Right ventricle myocardium inferior (tissue), 1 donor: ENCODE measurements at regions not wholly inside any gene's neighbourhood (a gene's known extent, or its start where the extent isn't known, plus 50 kb on each side); places are given as distances from the start of the nearest gene placed in this dataset.
A peak's percentile ranks its signal among the peaks of the same experiment; 100 is the strongest.

Experiments used
- ATAC-seq: fragments of 200-7000 bp; cut with Tn5 transposase; one replicate; pipeline ENCODE4 v1.9.1; 2020; ENCODE audit warnings: mild to moderate bottlenecking, moderate library complexity
- DNase-seq: peaks from one replicate; pipeline ENCODE4 v3.0.0; 2021; ENCODE audit errors: missing footprints
- intact Hi-C: fragments of 100-400 bp; cut with DNase I; formaldehyde crosslinking; loops from one replicate; pipeline ENCODE4 v1.11.0; 2022
- donor health status: DM: no; HTN: yes; CAD: no; lungs with severe emphysema.

DNA sequence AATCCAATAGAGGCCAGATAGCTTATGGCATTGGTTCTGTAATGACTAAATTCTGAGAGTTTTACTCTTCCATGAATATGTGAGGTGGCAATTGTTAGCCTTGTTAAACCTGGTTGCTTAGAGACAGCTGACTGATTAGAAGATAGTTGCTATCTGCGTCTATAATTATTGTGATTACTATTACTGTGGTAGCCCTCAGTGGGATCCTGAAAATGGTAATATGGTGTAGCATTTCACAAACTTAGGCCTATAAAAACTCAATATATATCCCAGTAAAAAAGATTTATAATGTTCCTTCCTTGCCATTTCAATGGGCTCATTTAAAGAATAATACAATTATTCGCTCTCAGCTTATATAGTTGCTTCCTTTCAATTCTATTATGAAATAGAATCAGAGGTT, 405.8 kb upstream of the CDH2 start:
- intact Hi-C loops: no loop called here
- ATAC-seq: no peak
- no peak for DNase-seq

GRCh38 chr18:28581521-28582071, 404.7 kb upstream of the CDH2 start:
- ATAC-seq (no peak), DNase-seq (no peak)
- intact Hi-C loops: no loop called here

GRCh38 chr18:28576941-28577340, 400.0 kb upstream of the CDH2 start:
- ATAC-seq (no peak), DNase-seq (no peak)
- intact Hi-C loops: no loop called here

GRCh38 chr18:28575123-28575522, 398.2 kb upstream of the CDH2 start:
- no peak for DNase-seq
- ATAC-seq: no peak
- intact Hi-C loops: no loop called here

DNA sequence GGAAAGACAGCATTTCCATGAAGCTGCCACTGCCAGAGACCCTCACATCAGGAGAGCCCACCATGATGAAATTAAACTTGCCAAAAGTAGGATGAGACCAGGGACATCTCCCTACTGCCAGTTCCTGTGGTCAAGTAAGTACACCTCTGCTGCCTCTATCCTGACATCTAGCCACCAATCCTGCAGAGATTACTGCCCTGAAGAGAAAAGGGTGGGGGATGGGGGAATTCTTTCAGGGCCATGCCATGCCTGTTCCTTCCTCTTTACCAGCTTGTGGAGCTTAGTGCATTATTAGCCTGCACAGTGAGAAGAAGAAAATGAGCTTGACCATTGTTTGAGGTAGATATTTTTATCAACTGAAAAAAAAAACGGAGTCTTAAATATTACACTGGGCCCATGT, 397.2 kb upstream of the CDH2 start:
- ATAC-seq: no peak
- DNase-seq: no peak
- intact Hi-C loops: no loop called here

DNA sequence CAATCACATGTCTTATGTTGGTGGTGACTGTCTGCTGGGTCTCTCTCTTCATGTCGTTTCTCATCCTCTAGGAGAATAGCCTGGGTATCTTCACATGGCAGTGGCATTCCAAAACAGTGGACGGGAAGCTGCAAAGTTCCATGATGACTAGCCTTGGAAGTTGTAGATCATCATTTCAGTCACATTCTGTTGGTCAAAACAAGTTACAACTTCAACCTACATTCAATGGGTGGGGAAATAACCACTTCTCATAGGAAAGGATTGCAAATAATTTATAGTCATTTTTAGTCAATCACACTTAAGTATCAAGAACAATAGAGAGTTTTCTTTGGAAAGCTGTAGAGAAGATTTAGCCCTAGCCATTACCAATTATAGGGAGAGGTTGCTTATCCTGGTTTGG, 395.0 kb upstream of the CDH2 start:
- ATAC-seq: no peak
- intact Hi-C loops: no loop called here

GRCh38 chr18:28560331-28560730, 383.4 kb upstream of the CDH2 start:
- DNase-seq: no peak
- intact Hi-C loops: no loop called here
- no peak for ATAC-seq

More for the DNA sequence above, 395.0 kb upstream of the CDH2 start:
- DNase-seq: no peak

DNA sequence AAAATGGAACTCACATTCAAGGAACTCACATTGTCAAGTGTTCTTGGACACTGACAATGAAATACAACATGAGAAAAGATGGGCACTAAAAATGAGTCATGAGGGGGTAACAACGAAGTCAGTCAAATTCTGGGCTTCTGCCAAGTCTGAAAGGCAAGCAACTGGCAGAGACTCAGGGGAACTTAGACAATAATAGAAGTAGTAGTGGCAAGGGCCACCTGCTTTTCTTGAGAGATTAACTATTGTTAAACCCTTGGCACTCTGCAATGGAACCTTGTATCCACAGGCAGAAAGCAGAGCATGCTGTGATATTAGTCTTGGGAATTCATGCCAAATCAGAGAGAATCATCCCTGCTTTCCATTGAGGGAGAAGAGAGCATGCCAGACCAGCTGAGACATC, 382.6 kb upstream of the CDH2 start:
- intact Hi-C loops: no loop called here
- DNase-seq (no peak), ATAC-seq (no peak)

DNA sequence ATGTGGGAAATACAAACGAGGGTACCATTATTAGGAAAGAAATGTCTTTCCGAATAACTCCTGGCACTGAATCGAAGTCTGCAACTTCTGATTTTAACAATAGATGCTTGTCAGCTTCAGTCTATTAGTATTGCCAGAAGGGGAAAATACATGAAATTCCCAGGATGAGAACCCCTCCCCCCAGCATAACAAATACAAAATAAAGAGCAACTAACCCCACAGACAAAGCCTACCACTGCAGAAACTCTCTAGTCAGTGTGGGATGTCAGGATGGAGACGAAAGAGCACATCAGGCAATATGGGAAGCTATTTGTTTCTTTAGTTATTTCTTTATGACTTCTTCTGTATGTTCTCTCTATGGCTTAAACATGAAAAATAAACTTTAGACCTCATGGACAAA, 365.0 kb upstream of the CDH2 start:
- intact Hi-C loops: no loop called here
- ATAC-seq: no peak

DNA sequence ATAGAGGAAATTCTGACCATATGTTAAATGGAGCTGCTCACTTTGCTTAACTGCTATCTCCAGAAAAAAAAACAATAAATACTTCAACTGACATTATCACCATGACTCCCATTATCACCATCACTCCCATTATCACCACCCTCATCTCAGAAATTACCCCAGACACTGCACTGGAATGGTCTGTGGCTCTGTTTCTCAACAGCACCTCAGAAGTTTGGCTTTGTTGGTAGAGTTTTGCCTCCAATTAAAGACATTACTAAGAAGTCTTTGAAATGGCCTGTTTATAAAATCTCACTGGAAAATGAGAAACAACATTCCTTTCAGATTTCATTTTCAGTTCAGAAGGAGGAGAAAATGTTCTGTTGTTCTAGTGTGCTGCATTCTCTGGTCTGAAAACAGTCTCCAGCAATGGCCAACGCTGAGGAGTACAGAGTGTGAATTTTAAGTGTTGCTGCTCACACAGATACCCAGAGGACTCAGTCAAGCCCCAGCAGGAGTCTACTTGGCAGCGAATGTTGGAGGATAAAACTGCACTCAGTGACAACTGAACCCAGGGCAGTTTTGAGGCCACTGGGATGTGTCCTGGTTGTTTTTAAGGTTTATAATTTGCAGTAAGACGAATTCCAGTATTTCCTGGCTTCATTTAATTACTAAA, 364.5 kb upstream of the CDH2 start:
- intact Hi-C loops: no loop called here
- peak; percentile 34 for DNase-seq
- ATAC-seq: peak; percentile 95

More for the DNA sequence above, 365.0 kb upstream of the CDH2 start:
- DNase-seq: no peak

- ATAC-seq: no peak
- intact Hi-C loops: loop anchor here (10.0 kb wide), 1 partner anchor 435 kb away; no protein-coding TSS in a partner anchor
- DNase-seq: no peak
Measured at GRCh38 chr18:28529644-28530043, 352.7 kb upstream of the CDH2 start.

GRCh38 chr18:28526196-28526595, 349.3 kb upstream of the CDH2 start:
- no peak for DNase-seq
- ATAC-seq: no peak
- intact Hi-C loops: loop anchor here (10.0 kb wide), 1 partner anchor 431 kb away; no protein-coding TSS in a partner anchor

DNA sequence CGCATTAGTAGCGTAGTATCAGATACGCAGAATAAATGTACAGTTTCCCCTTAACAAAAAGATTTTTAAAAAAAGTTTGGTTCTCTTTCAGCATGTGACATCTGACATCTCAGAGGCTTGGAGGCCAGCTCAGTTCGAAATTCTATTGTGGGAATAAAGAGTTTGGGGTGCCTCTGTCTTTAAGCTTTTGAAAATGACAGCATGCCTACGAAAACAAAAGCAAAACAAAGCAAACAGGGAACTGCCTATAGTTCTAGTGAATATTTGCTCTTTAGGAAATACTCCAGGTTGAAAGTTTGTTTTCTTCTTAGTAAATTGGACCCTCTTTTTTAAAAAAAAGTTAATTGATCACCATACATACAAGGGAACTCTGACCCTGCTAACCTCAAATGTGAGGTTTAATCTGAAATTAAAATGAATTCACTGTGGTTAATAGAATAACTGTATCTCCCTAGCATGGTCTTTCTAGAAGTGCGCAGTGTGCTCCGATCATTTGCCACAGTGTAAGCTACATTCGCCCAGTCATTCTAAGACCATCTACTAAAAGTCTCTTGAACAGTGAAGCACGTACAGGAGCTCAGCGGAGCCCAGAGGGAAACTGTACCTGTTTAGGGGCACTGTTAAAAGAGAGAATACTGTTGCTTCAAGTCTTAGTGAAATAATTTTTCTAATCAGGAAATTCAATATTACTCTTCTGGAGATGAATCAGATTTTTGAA, 347.0 kb upstream of the CDH2 start:
- DNase-seq: no peak
- intact Hi-C loops: loop anchor here (10.0 kb wide), 1 partner anchor 429 kb away; no protein-coding TSS in a partner anchor
- ATAC-seq: no peak

- no peak for ATAC-seq
- no peak for DNase-seq
- intact Hi-C loops: loop anchor here (10.0 kb wide), 1 partner anchor 427 kb away; no protein-coding TSS in a partner anchor
Measured at GRCh38 chr18:28522236-28522635, 345.3 kb upstream of the CDH2 start.

DNA sequence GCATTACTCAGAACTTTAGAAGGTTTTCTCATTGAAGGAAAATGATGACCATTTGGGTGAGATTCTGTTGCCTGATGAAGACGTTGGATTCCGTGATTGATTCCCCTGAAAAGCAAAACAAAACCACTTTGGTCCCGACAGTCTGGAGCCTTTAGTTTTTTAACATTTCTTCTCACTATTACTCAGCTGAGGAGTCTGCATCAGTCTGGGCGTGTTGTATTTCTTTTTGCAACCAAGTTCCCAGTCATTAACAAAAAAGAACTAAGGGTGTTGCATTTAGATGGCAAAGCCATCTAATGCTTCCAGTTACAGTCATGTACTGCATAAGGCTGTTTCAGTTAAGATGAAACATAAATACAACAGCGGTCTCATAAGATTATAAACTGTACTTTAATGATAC, 343.1 kb upstream of the CDH2 start:
- no peak for ATAC-seq
- DNase-seq: no peak
- intact Hi-C loops: loop anchor here (10.0 kb wide), 1 partner anchor 425 kb away; no protein-coding TSS in a partner anchor

DNA sequence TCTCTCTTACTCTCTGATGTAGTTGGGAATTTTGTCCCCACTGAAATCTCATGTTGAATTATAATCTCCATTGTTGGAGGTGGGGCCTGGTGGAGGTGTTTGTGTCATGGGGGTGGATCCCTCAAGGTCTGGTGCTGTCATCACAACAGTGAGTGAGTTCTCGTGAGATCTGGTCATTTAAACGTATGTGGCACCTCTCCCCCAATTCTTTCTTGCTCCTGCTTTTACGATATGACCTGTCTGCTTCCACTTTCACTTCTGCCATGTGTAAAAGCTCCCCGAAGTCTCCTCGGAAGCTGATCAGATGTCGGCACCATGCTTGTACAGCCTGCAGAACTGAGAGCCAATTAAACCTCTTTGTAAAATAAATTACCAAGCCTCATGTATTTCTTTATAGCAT, 337.8 kb upstream of the CDH2 start:
- ATAC-seq (no peak), DNase-seq (no peak)
- intact Hi-C loops: no loop called here

- ATAC-seq: peak; percentile 31
- DNase-seq: no peak
- intact Hi-C loops: no loop called here
Measured at GRCh38 chr18:28512357-28512756, 335.4 kb upstream of the CDH2 start.

- DNase-seq (no peak), ATAC-seq (no peak)
- intact Hi-C loops: no loop called here
Measured at GRCh38 chr18:28511413-28511821, 334.5 kb upstream of the CDH2 start.

GRCh38 chr18:28510210-28510609, 333.3 kb upstream of the CDH2 start:
- ATAC-seq (no peak), DNase-seq (no peak)
- intact Hi-C loops: no loop called here

GRCh38 chr18:28504066-28504465, 327.1 kb upstream of the CDH2 start:
- no peak for ATAC-seq
- intact Hi-C loops: no loop called here
- no peak for DNase-seq
